GM23338 (cell line): ENCODE measurements at regions not wholly inside any gene's neighbourhood (a gene's known extent, or its start where the extent isn't known, plus 50 kb on each side); places are given as distances from the start of the nearest gene placed in this dataset.

Experiments used
- ATAC-seq: fragments of 200-7000 bp; cut with Tn5 transposase; 3 replicates; pipeline ENCODE4 v1.9.1; 2020
- DNase-seq: peaks from one replicate; pipeline ENCODE4 v3.0.0-alpha.2; 2015; ENCODE audit warnings: low spot score
- H2AFZ ChIP-seq: fragments of 200-600 bp; sonication (generic); 2 replicates; pipeline ENCODE4 v1.8.0; 2016; ENCODE audit warnings: antibody characterized with exemption, mild to moderate bottlenecking, moderate library complexity
- H3F3A ChIP-seq: fragments of 200-600 bp; sonication (generic); replicated peaks from 2 replicates; pipeline ENCODE4 v1.8.0; 2017; ENCODE audit warnings: antibody characterized with exemption, mixed run types, low read depth
- H3K27ac ChIP-seq: fragments of 200-600 bp; sonication (generic); 2 replicates; pipeline ENCODE4 v1.6.1; 2016; ENCODE audit warnings: low read depth
- H3K27me3 ChIP-seq: fragments of 200-600 bp; sonication (generic); 2 replicates; pipeline ENCODE4 v1.8.0; 2016; ENCODE audit warnings: mild to moderate bottlenecking, mixed run types, moderate library complexity; ENCODE audit not compliant: insufficient read depth
- H3K36me3 ChIP-seq: fragments of 200-600 bp; sonication (generic); 2 replicates; pipeline ENCODE4 v1.8.0; 2016; ENCODE audit warnings: mild to moderate bottlenecking; ENCODE audit not compliant: insufficient read depth
- H3K4me1 ChIP-seq: fragments of 200-600 bp; sonication (generic); 2 replicates; pipeline ENCODE4 v1.8.0; 2016; ENCODE audit warnings: mild to moderate bottlenecking, moderate library complexity; ENCODE audit not compliant: insufficient read depth
- H3K4me2 ChIP-seq: fragments of 200-600 bp; sonication (generic); 2 replicates; pipeline ENCODE4 v1.7.1; 2017; ENCODE audit warnings: mixed run types
- H3K4me3 ChIP-seq: fragments of 200-600 bp; sonication (generic); 2 replicates; pipeline ENCODE4 v1.6.1; 2016; ENCODE audit warnings: mixed run types
- H3K79me2 ChIP-seq: fragments of 200-600 bp; sonication (generic); replicated peaks from 2 replicates; pipeline ENCODE4 v1.8.0; 2017; ENCODE audit warnings: mild to moderate bottlenecking; ENCODE audit not compliant: insufficient read depth
- H3K9me2 ChIP-seq: fragments of 200-600 bp; sonication (generic); 2 replicates; pipeline ENCODE4 v1.8.0; 2017; ENCODE audit not compliant: insufficient read depth
- H4K20me1 ChIP-seq: fragments of 200-600 bp; sonication (generic); replicated peaks from 2 replicates; pipeline ENCODE4 v1.8.0; 2017; ENCODE audit warnings: mild to moderate bottlenecking; ENCODE audit not compliant: insufficient read depth
- H3K27ac Mint-ChIP-seq: 2 replicates; pipeline ENCODE4 v1.8.0; 2020; ENCODE audit warnings: inconsistent platforms, mild to moderate bottlenecking, moderate library complexity, mixed read lengths
- H3K27me3 Mint-ChIP-seq: 3 replicates; pipeline ENCODE4 v1.8.0; 2022; ENCODE audit warnings: low read depth, mild to moderate bottlenecking, moderate library complexity, mixed read lengths, inconsistent platforms; ENCODE audit not compliant: insufficient read depth, poor library complexity
- H3K36me3 Mint-ChIP-seq: 3 replicates; pipeline ENCODE4 v1.8.0; 2021; ENCODE audit warnings: low read depth, mild to moderate bottlenecking, inconsistent platforms, moderate library complexity, mixed read lengths
- H3K4me1 Mint-ChIP-seq: 3 replicates; pipeline ENCODE4 v1.8.0; 2020; ENCODE audit warnings: mild to moderate bottlenecking, inconsistent platforms, mixed read lengths
- H3K4me3 Mint-ChIP-seq: 3 replicates; pipeline ENCODE4 v1.8.0; 2021; ENCODE audit warnings: moderate library complexity, mild to moderate bottlenecking, inconsistent platforms, mixed read lengths
- H3K9me3 Mint-ChIP-seq: 3 replicates; pipeline ENCODE4 v1.8.0; 2020; ENCODE audit warnings: moderate library complexity, mild to moderate bottlenecking, inconsistent platforms, mixed read lengths
- CREB1 ChIP-seq: fragments of 250-450 bp; sonication (Bioruptor Pico); IDR thresholded peaks from 2 replicates; pipeline ENCODE4 v1.5.0; 2020; ENCODE audit warnings: low read depth, mild to moderate bottlenecking, moderate library complexity
- ETS1 ChIP-seq: IDR thresholded peaks from 2 replicates; pipeline ENCODE4 v1.6.1; 2016; ENCODE audit warnings: antibody characterized with exemption
- EZH2 ChIP-seq: fragments of 200-600 bp; sonication (generic); IDR thresholded peaks from one replicate; pipeline ENCODE4 v1.8.0; 2017; ENCODE audit warnings: antibody characterized with exemption, mild to moderate bottlenecking, low read depth; ENCODE audit not compliant: unreplicated experiment
- EZH2phosphoT487 ChIP-seq: fragments of 200-600 bp; sonication (generic); IDR thresholded peaks from one replicate; pipeline ENCODE4 v1.8.1; 2018; ENCODE audit warnings: antibody characterized with exemption; ENCODE audit not compliant: unreplicated experiment
- JUNB ChIP-seq: IDR thresholded peaks from one replicate; pipeline ENCODE4 v1.6.1; 2016; ENCODE audit warnings: antibody characterized with exemption; ENCODE audit not compliant: unreplicated experiment
- NANOG ChIP-seq: IDR thresholded peaks from 2 replicates; pipeline ENCODE4 v1.6.1; 2016; ENCODE audit warnings: antibody characterized with exemption, borderline replicate concordance
- POLR2AphosphoS5 ChIP-seq: IDR thresholded peaks from 2 replicates; pipeline ENCODE4 v1.6.1; 2016; ENCODE audit warnings: antibody characterized with exemption, low read depth
- STAT1 ChIP-seq: IDR thresholded peaks from one replicate; pipeline ENCODE4 v1.6.1; 2016; ENCODE audit warnings: antibody characterized with exemption; ENCODE audit not compliant: unreplicated experiment
- ZNF114 ChIP-seq: fragments of 250-450 bp; sonication (Bioruptor Pico); IDR thresholded peaks from 2 replicates; pipeline ENCODE4 v1.5.0; 2020; ENCODE audit warnings: mild to moderate bottlenecking, moderate library complexity
- ZNF331 ChIP-seq: fragments of 250-450 bp; sonication (Bioruptor Pico); IDR thresholded peaks from 2 replicates; pipeline ENCODE4 v1.5.0; 2020; ENCODE audit warnings: low read depth, mild to moderate bottlenecking, moderate library complexity
- ZNF462 ChIP-seq: fragments of 250-450 bp; sonication (Bioruptor Pico); IDR thresholded peaks from 2 replicates; pipeline ENCODE4 v1.5.0; 2020; ENCODE audit warnings: mild to moderate bottlenecking, moderate library complexity
- TF ChIP-seq, protein P1 (sequence below): IDR thresholded peaks from one replicate; pipeline ENCODE4 v1.6.1; 2018; ENCODE audit warnings: antibody characterized with exemption; ENCODE audit not compliant: unreplicated experiment
- TF ChIP-seq, protein P2 (sequence below), 2 experiments: fragments of 200-600 bp in 1 of 2; sonication (generic) in 1 of 2; conservative IDR thresholded peaks; 2 replicates each; pipeline versions ENCODE4 v1.5.1 to v1.6.1; 2016 to 2017; ENCODE audit warnings: antibody characterized with exemption in 2 of 2, low read depth in 2 of 2, mild to moderate bottlenecking in 2 of 2, moderate library complexity in 1 of 2

DNA sequence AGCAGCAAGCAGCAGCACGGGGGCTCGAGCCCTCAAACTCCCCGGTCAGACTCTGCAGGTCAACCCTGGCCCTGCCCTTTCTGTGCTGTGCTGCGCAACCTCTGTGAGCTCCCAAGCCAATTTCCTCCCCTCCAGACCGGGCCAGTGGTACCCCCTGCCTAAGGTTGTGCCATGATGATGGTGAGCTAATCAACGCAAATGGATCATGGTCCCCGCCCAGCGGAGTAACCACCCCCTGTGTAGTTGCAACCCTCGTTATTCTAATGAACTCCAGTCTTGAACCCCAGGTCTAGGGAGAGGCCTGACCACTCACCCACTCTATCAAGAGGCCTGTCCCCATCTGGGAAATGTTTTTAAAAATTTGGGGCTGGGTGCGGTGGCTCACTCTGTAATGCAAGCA is 201.8 kb upstream of the FOXF1 start (continued):
- TF ChIP-seq CREB1 (CRISPR knock-in tag) (no peak), STAT1 (no peak), JUNB (no peak)

DNA sequence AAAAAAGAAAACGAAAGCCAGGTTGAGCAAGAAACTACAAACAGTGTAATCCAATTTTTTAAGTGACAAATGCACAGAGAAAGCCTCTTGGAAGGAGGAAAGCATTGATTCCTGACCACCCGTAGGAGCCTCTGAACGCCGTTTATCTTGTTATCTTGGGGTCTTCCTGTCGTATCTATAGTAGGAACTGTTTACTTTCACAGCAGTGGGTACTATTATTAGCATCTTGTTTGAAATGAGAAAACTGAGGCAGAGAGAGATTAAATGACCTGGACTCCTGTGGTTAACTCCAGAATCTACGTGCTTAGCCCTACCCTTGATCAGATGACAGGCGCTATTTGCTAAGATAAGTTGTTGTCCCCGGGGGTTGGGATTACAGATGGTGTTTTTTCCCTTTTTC is 196.7 kb upstream of the FOXF1 start:
- H4K20me1 ChIP-seq, result no peaks in the 10 kb centered on the region
- H3K4me3 ChIP-seq, result no peak overlapping the region
- Mint-ChIP-seq H3K36me3 (no peaks in the 10 kb centered on the region), H3K27ac (no peak overlapping the region), H3K27me3 (peaks cover 5% of the 10 kb centered on the region), H3K4me3 (no peak overlapping the region), H3K9me3 (no peaks in the 10 kb centered on the region), H3K4me1 (peaks cover 4% of the 10 kb centered on the region)
- ATAC-seq, result no peak
- H3K36me3 ChIP-seq, result no peaks in the 10 kb centered on the region
- no peak overlapping the region for H3K27ac ChIP-seq
- H3F3A ChIP-seq, result peaks cover 4% of the 10 kb centered on the region
- H3K79me2 ChIP-seq, result no peaks in the 10 kb centered on the region
- H3K9me2 ChIP-seq, result no peaks in the 10 kb centered on the region
- DNase-seq, result no peak
- no peak overlapping the region for H3K4me2 ChIP-seq
- TF ChIP-seq, protein P1, sequence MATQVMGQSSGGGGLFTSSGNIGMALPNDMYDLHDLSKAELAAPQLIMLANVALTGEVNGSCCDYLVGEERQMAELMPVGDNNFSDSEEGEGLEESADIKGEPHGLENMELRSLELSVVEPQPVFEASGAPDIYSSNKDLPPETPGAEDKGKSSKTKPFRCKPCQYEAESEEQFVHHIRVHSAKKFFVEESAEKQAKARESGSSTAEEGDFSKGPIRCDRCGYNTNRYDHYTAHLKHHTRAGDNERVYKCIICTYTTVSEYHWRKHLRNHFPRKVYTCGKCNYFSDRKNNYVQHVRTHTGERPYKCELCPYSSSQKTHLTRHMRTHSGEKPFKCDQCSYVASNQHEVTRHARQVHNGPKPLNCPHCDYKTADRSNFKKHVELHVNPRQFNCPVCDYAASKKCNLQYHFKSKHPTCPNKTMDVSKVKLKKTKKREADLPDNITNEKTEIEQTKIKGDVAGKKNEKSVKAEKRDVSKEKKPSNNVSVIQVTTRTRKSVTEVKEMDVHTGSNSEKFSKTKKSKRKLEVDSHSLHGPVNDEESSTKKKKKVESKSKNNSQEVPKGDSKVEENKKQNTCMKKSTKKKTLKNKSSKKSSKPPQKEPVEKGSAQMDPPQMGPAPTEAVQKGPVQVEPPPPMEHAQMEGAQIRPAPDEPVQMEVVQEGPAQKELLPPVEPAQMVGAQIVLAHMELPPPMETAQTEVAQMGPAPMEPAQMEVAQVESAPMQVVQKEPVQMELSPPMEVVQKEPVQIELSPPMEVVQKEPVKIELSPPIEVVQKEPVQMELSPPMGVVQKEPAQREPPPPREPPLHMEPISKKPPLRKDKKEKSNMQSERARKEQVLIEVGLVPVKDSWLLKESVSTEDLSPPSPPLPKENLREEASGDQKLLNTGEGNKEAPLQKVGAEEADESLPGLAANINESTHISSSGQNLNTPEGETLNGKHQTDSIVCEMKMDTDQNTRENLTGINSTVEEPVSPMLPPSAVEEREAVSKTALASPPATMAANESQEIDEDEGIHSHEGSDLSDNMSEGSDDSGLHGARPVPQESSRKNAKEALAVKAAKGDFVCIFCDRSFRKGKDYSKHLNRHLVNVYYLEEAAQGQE, result no peak
- TF ChIP-seq POLR2AphosphoS5 (no peak), ZNF331 (CRISPR knock-in tag) (no peak), NANOG (no peak), CREB1 (CRISPR knock-in tag) (no peak), STAT1 (no peak), EZH2phosphoT487 (no peak), JUNB (no peak), EZH2 (no peak), ZNF114 (CRISPR knock-in tag) (no peak), ETS1 (no peak), ZNF462 (CRISPR knock-in tag) (no peak)
- TF ChIP-seq, protein P2, sequence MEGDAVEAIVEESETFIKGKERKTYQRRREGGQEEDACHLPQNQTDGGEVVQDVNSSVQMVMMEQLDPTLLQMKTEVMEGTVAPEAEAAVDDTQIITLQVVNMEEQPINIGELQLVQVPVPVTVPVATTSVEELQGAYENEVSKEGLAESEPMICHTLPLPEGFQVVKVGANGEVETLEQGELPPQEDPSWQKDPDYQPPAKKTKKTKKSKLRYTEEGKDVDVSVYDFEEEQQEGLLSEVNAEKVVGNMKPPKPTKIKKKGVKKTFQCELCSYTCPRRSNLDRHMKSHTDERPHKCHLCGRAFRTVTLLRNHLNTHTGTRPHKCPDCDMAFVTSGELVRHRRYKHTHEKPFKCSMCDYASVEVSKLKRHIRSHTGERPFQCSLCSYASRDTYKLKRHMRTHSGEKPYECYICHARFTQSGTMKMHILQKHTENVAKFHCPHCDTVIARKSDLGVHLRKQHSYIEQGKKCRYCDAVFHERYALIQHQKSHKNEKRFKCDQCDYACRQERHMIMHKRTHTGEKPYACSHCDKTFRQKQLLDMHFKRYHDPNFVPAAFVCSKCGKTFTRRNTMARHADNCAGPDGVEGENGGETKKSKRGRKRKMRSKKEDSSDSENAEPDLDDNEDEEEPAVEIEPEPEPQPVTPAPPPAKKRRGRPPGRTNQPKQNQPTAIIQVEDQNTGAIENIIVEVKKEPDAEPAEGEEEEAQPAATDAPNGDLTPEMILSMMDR (conservative IDR thresholded peaks at IDR 0.05; ENCODE audit: low read depth in 2 of 2), result no peak
- no peaks in the 10 kb centered on the region for H3K4me1 ChIP-seq
- H2AFZ ChIP-seq, result no peak overlapping the region
- no peaks in the 10 kb centered on the region for H3K27me3 ChIP-seq
